Daoy (cell line): ENCODE measurements at regions not wholly inside any gene's neighbourhood (a gene's known extent, or its start where the extent isn't known, plus 50 kb on each side); places are given as distances from the start of the nearest gene placed in this dataset.
"Not testable (repeated sequence)": the region's sequence is repeated elsewhere in the genome, so short reads cannot be mapped to it uniquely, and the experiment has no call there.

Experiments
- DNase-seq: peaks from one replicate; pipeline ENCODE4 v3.0.0-alpha.2; 2015; ENCODE audit warnings: low read depth

GRCh38 chr14:106592115-106592852 is 1065.9 kb downstream of the TMEM121 start:
- not testable (repeated sequence) for DNase-seq

GRCh38 chr14:106599209-106599608 is 1072.8 kb downstream of the TMEM121 start:
- DNase-seq = no peak

GRCh38 chr14:106605548-106606448 is 1079.4 kb downstream of the TMEM121 start:
- peak; percentile 34 for DNase-seq

- DNase-seq = no peak
These were observed 1080.6 kb downstream of the TMEM121 start for GRCh38 chr14:106606936-106607335.

- no peak for DNase-seq
These were observed 1084.3 kb downstream of the TMEM121 start for GRCh38 chr14:106610691-106611090.

- DNase-seq = no peak
These were observed 1086.9 kb downstream of the TMEM121 start for GRCh38 chr14:106613256-106613655.

GRCh38 chr14:106618471-106618951 is 1092.1 kb downstream of the TMEM121 start:
- DNase-seq = peak; percentile 24

GRCh38 chr14:106619606-106620005 is 1093.2 kb downstream of the TMEM121 start:
- no peak for DNase-seq

- DNase-seq = no peak
These were observed 1094.0 kb downstream of the TMEM121 start for GRCh38 chr14:106620368-106620767.

GRCh38 chr14:106622200-106622745 is 1095.9 kb downstream of the TMEM121 start:
- DNase-seq = no peak

- no peak for DNase-seq
These were observed 1098.8 kb downstream of the TMEM121 start for GRCh38 chr14:106625186-106625585.

- DNase-seq = not testable (repeated sequence)
These were observed 1100.1 kb downstream of the TMEM121 start for GRCh38 chr14:106626469-106626868.

GRCh38 chr14:106626942-106627588 is 1100.7 kb downstream of the TMEM121 start:
- DNase-seq = peak; percentile 24

- no peak for DNase-seq
These were observed 1105.5 kb downstream of the TMEM121 start for GRCh38 chr14:106631879-106632278.

- DNase-seq = no peak
These were observed 1107.3 kb downstream of the TMEM121 start for GRCh38 chr14:106633721-106634120.

GRCh38 chr14:106635569-106635968 is 1109.2 kb downstream of the TMEM121 start:
- no peak for DNase-seq

- DNase-seq = not testable (repeated sequence)
These were observed 1112.5 kb downstream of the TMEM121 start for GRCh38 chr14:106638786-106639452.

GRCh38 chr14:106642090-106642489 is 1115.7 kb downstream of the TMEM121 start:
- DNase-seq = no peak

GRCh38 chr14:106642971-106643370 is 1116.6 kb downstream of the TMEM121 start:
- not testable (repeated sequence) for DNase-seq

- not testable (repeated sequence) for DNase-seq
These were observed 1122.5 kb downstream of the TMEM121 start for GRCh38 chr14:106648874-106649273.

- no peak for DNase-seq
These were observed 1124.6 kb downstream of the TMEM121 start for GRCh38 chr14:106651016-106651415.
